Effector memory CD8-positive, alpha-beta T cell (primary cell): ENCODE measurements at regions not wholly inside any gene's neighbourhood (a gene's known extent, or its start where the extent isn't known, plus 50 kb on each side); places are given as distances from the start of the nearest gene placed in this dataset.

Experiments
- ATAC-seq: fragments of 150-1000 bp; cut with Tn5 transposase; replicated peaks from 2 replicates; pipeline ENCODE4 v1.10.0; 2021; ENCODE audit warnings: mild to moderate bottlenecking, moderate library complexity
- DNase-seq, 3 experiments: peaks; one replicate each; pipeline ENCODE4 v3.0.0; 2021
- H3K27ac Mint-ChIP-seq, 2 donors: one replicate each; pipeline ENCODE4 v1.8.0; 2022; ENCODE audit warnings: mild to moderate bottlenecking in 2 of 2, mixed read lengths in 2 of 2, moderate library complexity in 2 of 2
- H3K27me3 Mint-ChIP-seq, 2 donors: one replicate each; pipeline ENCODE4 v1.8.0; 2022; ENCODE audit warnings: mixed read lengths in 2 of 2
- H3K36me3 Mint-ChIP-seq: one replicate; pipeline ENCODE4 v1.8.0; 2022; ENCODE audit warnings: mild to moderate bottlenecking, moderate library complexity, mixed read lengths; ENCODE audit not compliant: insufficient read depth
- H3K4me1 Mint-ChIP-seq, 2 donors: one replicate each; pipeline ENCODE4 v1.8.0; 2022; ENCODE audit warnings: low read depth in 2 of 2, mixed read lengths in 2 of 2
- H3K4me3 Mint-ChIP-seq, 2 donors: one replicate each; pipeline ENCODE4 v1.8.0; 2022; ENCODE audit warnings: mild to moderate bottlenecking in 2 of 2, mixed read lengths in 2 of 2, moderate library complexity in 2 of 2
- H3K9me3 Mint-ChIP-seq, 2 donors: one replicate each; pipeline ENCODE4 v1.8.0; 2022; ENCODE audit warnings: mixed read lengths in 2 of 2

GRCh38 chr20:40774252-40774651, 85.2 kb upstream of the MAFB start:
- Mint-ChIP-seq H3K27me3 (peaks cover 17 to 23% of the 10 kb centered on the region in 2 donors), H3K36me3 (no peaks in the 10 kb centered on the region), H3K4me1 (peaks cover 12 to 14% of the 10 kb centered on the region in 2 donors), H3K4me3 (no peak overlapping the region), H3K9me3 (no peaks in the 10 kb centered on the region), H3K27ac (no peak overlapping the region)
- ATAC-seq (no peak), DNase-seq (no peak)

- Mint-ChIP-seq H3K4me1 (peaks cover 12 to 14% of the 10 kb centered on the region in 2 donors), H3K9me3 (no peaks in the 10 kb centered on the region), H3K4me3 (no peak overlapping the region), H3K27me3 (peaks cover 5 to 9% of the 10 kb centered on the region in 2 donors), H3K36me3 (no peaks in the 10 kb centered on the region), H3K27ac (no peak overlapping the region)
- no peak for DNase-seq
- no peak for ATAC-seq
Measured at GRCh38 chr20:40775561-40776146, 86.6 kb upstream of the MAFB start.

- Mint-ChIP-seq H3K27me3 (no peaks in the 10 kb centered on the region), H3K4me3 (no peak overlapping the region), H3K27ac (no peak overlapping the region), H3K36me3 (no peaks in the 10 kb centered on the region), H3K4me1 (peaks cover 12 to 14% of the 10 kb centered on the region in 2 donors), H3K9me3 (no peaks in the 10 kb centered on the region)
- ATAC-seq (no peak), DNase-seq (no peak)
Measured at GRCh38 chr20:40776466-40777457, 87.7 kb upstream of the MAFB start.

DNA sequence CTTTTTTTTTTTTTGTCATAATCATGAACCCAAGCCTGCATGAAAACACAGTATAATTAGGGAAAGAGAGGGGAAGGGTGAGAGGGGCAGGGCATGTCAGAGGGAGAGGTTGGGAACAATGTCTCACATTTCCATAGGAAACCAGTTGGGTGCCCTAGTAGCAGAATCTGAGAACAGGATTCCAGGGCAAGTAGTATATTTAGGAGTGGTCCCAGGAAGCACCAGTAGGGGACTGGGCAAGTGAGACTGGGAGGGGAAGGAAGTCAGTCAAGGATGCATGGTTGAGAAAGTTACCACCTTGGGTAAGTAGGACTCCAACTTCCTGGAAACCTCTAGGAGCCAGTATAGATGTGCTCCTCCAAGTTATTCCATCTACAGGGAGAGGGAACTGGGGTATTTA, 88.6 kb upstream of the MAFB start:
- Mint-ChIP-seq H3K4me3 (no peak overlapping the region), H3K27me3 (no peaks in the 10 kb centered on the region), H3K9me3 (no peaks in the 10 kb centered on the region), H3K36me3 (no peaks in the 10 kb centered on the region), H3K4me1 (peaks cover 12 to 14% of the 10 kb centered on the region in 2 donors), H3K27ac (no peak overlapping the region)
- DNase-seq (no peak), ATAC-seq (no peak)

DNA sequence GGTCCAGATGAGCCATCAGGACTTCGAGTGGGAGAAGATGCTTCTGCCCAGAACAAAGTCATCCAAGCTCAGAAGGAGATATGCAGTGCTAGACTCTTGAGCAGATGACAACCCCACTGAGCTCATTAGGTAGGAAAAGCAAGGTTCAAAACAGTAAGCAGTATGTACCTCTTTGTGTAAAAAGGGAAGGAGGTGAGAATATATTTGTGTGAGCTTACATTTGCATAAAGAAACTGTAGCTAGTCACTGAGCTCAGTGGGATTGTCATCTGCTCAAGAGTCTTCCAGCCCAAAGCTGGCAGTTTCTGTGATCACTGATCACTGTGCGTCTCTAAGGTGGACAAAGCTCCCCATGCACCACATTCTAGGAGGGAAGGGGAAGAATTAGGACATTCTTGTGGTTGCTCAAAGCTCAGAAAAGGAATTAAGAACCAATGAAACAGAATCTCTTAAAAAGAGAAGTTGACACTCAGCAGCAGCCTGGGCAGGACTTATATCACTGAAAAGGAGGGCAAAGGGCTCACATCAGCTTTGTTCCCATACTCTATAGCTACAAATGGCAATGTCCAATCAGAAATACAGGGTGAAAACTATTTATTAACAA, 90.0 kb upstream of the MAFB start:
- H3K27ac Mint-ChIP-seq: no peak overlapping the region
- no peak for DNase-seq

GRCh38 chr20:40781327-40782042, 92.4 kb upstream of the MAFB start:
- Mint-ChIP-seq H3K27me3 (peaks cover 10 to 11% of the 10 kb centered on the region in 2 donors), H3K27ac (no peak overlapping the region), H3K4me3 (no peak overlapping the region), H3K9me3 (no peaks in the 10 kb centered on the region), H3K4me1 (peaks cover 0 to 1% of the 10 kb centered on the region in 2 donors), H3K36me3 (no peaks in the 10 kb centered on the region)
- no peak for ATAC-seq
- no peak for DNase-seq

More for the DNA sequence above, 90.0 kb upstream of the MAFB start:
- ATAC-seq: no peak
- H3K9me3 Mint-ChIP-seq: no peaks in the 10 kb centered on the region
- no peaks in the 10 kb centered on the region for H3K36me3 Mint-ChIP-seq
- no peak overlapping the region for H3K4me3 Mint-ChIP-seq
- no peaks in the 10 kb centered on the region for H3K27me3 Mint-ChIP-seq
- H3K4me1 Mint-ChIP-seq: peaks cover 10 to 11% of the 10 kb centered on the region in 2 donors

DNA sequence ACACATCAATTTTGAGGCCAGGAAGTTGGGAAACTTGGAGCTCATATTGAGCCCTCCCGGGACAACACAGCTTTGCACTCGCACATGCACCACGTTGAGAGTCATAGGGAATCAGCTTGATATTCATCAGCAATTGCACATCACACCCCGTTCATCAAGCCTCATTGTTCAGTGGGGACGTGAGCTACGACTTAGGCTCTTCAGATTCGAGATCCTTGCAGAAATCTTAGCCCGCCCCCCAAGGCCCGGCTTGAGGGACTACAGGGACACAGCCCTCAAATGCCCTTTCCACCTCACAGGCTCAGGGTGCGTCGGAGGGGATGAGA, 93.0 kb upstream of the MAFB start:
- Mint-ChIP-seq H3K36me3 (no peaks in the 10 kb centered on the region), H3K27ac (no peak overlapping the region), H3K4me3 (no peak overlapping the region), H3K4me1 (peaks cover 0 to 1% of the 10 kb centered on the region in 2 donors), H3K9me3 (no peaks in the 10 kb centered on the region), H3K27me3 (peaks cover 13 to 16% of the 10 kb centered on the region in 2 donors)
- DNase-seq (no peak), ATAC-seq (no peak)

- DNase-seq (no peak), ATAC-seq (no peak)
- Mint-ChIP-seq H3K4me3 (no peak overlapping the region), H3K9me3 (no peaks in the 10 kb centered on the region), H3K27ac (no peak overlapping the region), H3K4me1 (peaks cover 0 to 1% of the 10 kb centered on the region in 2 donors), H3K36me3 (no peaks in the 10 kb centered on the region), H3K27me3 (peaks cover 30 to 32% of the 10 kb centered on the region in 2 donors)
Measured at GRCh38 chr20:40785346-40785745, 96.3 kb upstream of the MAFB start.

DNA sequence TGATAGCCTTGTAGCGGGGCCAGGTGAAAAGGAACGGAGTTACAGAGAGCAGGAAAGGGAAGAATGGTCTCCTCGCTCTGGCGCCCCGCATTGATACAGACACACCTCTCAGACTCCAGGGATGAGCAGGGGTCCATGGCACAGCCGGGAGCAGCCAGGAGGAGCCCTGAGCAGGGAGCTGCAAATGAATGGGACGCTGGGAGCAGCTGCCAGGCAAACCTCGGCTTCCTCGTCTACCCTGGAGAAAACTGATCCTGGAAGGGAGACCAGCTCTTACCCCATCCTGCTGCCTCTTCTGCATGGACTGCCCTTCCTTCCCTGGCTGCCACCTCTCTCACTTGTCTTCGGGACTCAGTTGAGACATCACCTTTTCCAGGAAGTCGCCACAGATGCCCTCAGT, 97.3 kb upstream of the MAFB start:
- H3K4me3 Mint-ChIP-seq: no peak overlapping the region
- H3K27ac Mint-ChIP-seq: no peak overlapping the region
- peaks cover 30 to 32% of the 10 kb centered on the region in 2 donors for H3K27me3 Mint-ChIP-seq
- H3K9me3 Mint-ChIP-seq: no peaks in the 10 kb centered on the region
- DNase-seq: no peak
- H3K4me1 Mint-ChIP-seq: peaks cover 0 to 1% of the 10 kb centered on the region in 2 donors
- ATAC-seq: no peak
- H3K36me3 Mint-ChIP-seq: no peaks in the 10 kb centered on the region

DNA sequence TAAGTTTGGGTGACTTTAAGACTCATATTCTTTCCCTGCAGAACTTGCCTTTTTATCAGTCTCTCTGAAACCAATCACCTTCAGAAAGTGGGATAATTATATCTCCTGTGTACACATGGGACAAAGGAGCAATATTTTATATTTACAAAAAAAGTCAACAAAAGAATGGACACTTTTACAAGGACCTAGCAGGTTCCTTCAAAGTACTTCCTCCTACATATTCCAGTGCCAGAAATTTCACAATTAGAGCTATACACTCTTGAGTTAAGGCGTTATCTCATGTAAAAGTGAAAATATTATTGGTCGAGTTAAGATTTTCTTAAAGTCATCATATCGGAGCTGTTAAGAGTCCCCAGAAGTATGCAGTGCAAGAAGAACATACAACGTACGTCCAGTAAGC, 98.9 kb upstream of the MAFB start:
- peaks cover 0 to 1% of the 10 kb centered on the region in 2 donors for H3K4me1 Mint-ChIP-seq
- H3K36me3 Mint-ChIP-seq: no peaks in the 10 kb centered on the region
- H3K27me3 Mint-ChIP-seq: peaks cover 30 to 32% of the 10 kb centered on the region in 2 donors
- no peak for DNase-seq
- no peak for ATAC-seq
- H3K9me3 Mint-ChIP-seq: no peaks in the 10 kb centered on the region
- no peak overlapping the region for H3K4me3 Mint-ChIP-seq
- no peak overlapping the region for H3K27ac Mint-ChIP-seq

- Mint-ChIP-seq H3K27ac (no peak overlapping the region), H3K4me1 (no peaks in the 10 kb centered on the region), H3K9me3 (no peaks in the 10 kb centered on the region), H3K27me3 (peaks cover 0 to 24% of the 10 kb centered on the region in 2 donors), H3K36me3 (no peaks in the 10 kb centered on the region), H3K4me3 (no peak overlapping the region)
- ATAC-seq (no peak), DNase-seq (peak in 1 of 3 experiments; percentile 11)
Measured at GRCh38 chr20:40797425-40797824, 108.4 kb upstream of the MAFB start.

GRCh38 chr20:40798066-40798465, 109.0 kb upstream of the MAFB start:
- Mint-ChIP-seq H3K4me1 (no peaks in the 10 kb centered on the region), H3K4me3 (no peak overlapping the region), H3K27me3 (peaks cover 6 to 24% of the 10 kb centered on the region in 2 donors), H3K36me3 (no peaks in the 10 kb centered on the region), H3K27ac (no peak overlapping the region), H3K9me3 (no peaks in the 10 kb centered on the region)
- no peak for DNase-seq
- no peak for ATAC-seq

DNA sequence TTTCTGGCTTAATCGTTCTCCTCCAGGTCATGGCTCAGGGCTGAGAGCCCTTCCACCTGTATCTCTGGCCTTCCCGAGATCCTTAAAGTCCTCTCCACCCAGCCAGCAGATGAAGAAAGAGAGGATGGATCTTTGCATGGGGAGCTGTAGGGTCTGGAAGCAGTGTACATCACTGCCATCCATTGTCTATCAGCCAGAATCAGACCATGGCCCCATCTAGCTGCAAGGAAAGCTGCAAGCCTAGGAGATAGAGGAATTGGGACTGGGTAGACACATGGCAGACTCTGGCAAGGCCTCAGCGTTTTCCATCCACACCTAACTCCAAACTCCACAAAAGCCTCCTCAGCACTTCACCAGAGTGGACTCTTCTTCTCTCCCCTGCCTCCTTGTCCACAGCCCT, 113.8 kb upstream of the MAFB start:
- no peaks in the 10 kb centered on the region for H3K9me3 Mint-ChIP-seq

More for the DNA sequence above, 113.8 kb upstream of the MAFB start:
- Mint-ChIP-seq H3K4me1 (peaks cover 0 to 3% of the 10 kb centered on the region in 2 donors), H3K27ac (no peak overlapping the region), H3K4me3 (no peak overlapping the region), H3K27me3 (peaks cover 14 to 38% of the 10 kb centered on the region in 2 donors), H3K36me3 (no peaks in the 10 kb centered on the region)
- no peak for DNase-seq
- no peak for ATAC-seq
